NCI-H2227 (cell line): ENCODE measurements at regions not wholly inside any gene's neighbourhood (a gene's known extent, or its start where the extent isn't known, plus 50 kb on each side); places are given as distances from the start of the nearest gene placed in this dataset.

Experiments used
- DNase-seq: peaks from one replicate; lab custom pipeline; 2025; ENCODE audit not compliant: unreplicated experiment; lab: John Stamatoyannopoulos, UW

DNA sequence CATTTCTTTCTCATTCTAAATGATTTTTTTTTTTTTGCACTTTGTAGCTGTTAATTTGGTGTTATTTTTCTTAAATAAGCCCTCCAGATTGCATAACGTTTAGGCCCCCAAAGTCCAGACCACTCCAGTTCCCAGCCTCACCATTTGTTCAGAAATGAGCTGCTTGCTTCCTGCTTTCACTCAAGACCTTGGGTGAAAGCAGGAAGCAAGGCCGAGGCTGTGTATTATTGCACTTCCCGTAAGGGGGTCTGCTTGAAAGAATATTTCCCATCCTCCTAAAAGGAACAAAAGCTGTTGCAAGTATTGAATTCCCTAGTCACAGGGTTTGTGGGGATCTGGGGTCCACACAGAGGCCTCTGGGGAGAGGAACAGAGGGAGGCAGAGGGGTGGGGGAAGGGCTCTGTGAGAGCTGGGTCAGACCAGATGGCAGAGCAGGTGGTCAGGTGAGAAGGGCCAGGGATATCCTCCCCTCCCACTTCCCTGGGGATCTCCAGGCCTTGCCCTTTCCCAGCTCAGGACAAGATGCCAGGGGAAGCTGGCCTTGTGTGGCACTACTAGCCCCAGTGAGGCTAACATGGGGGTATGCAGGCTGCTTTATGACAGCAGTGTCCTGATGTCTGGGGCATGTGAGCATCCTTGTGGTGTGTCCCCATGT lies 51.6 kb upstream of the MYEOV start:
- DNase-seq: no peak

DNA sequence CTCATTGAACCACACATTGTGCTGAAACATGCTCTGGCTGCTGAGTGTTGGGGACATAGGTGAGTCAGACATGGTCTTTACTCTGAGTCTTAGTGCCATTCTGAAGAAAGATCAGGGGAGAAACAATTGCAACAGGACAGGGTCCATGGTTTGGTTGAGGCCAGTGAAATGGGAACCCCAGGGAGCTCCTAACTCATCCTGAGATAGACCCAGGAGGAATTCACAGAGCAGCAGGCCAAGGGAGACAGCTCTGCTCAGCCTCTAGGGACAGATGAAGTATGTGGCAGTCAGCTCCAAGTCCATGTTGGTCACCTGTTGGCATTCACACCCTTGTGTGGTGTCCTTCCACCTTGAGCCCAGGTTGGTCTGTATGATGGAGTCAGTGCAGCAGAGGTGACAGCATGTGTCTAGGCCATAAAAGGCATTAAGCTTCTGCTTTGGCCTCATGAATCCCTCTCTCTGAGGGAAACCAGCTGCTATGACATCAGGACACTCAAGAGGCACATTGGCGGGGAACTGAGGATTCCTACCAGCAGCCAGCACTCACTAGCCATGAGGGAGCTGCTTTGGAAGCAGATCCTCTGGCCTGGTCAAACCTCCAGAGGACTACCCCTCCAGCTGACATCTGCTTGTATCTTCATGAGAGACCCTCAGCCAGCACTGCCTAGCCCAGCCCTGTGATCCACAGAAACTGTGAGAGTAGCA lies 50.3 kb upstream of the MYEOV start:
- DNase-seq: no peak
